Suprapubic skin (tissue), 4 donors: ENCODE measurements at regions not wholly inside any gene's neighbourhood (a gene's known extent, or its start where the extent isn't known, plus 50 kb on each side); places are given as distances from the start of the nearest gene placed in this dataset.

Experiments used
- DNase-seq, 2 donors: peaks; one replicate each; pipeline ENCODE4 v3.0.0-alpha.2; 2019; ENCODE audit warnings: low spot score in 2 of 2
- H3K27ac ChIP-seq: fragments of 200-600 bp; sonication (generic); one replicate; pipeline ENCODE4 v1.5.1; 2019
- H3K27me3 ChIP-seq: fragments of 200-600 bp; sonication (generic); one replicate; pipeline ENCODE4 v1.5.1; 2019
- H3K36me3 ChIP-seq: fragments of 200-600 bp; sonication (generic); one replicate; pipeline ENCODE4 v1.5.1; 2019
- H3K4me1 ChIP-seq: fragments of 200-600 bp; sonication (generic); one replicate; pipeline ENCODE4 v1.5.1; 2019
- H3K4me3 ChIP-seq: fragments of 200-600 bp; sonication (generic); one replicate; pipeline ENCODE4 v1.5.1; 2019; ENCODE audit warnings: mild to moderate bottlenecking
- H3K9me3 ChIP-seq: fragments of 200-600 bp; sonication (generic); one replicate; pipeline ENCODE4 v1.5.1; 2019
- EP300 ChIP-seq: sonication (generic); formaldehyde crosslinking; IDR thresholded peaks from one replicate; pipeline ENCODE4 v1.6.1; 2017; ENCODE audit warnings: antibody characterized with exemption
- POLR2A ChIP-seq, 2 donors: fragments of 450-650 bp; IDR thresholded peaks; one replicate each; pipeline ENCODE4 v1.6.1; 2017; ENCODE audit warnings: antibody characterized with exemption in 2 of 2, mild to moderate bottlenecking in 2 of 2, moderate library complexity in 2 of 2
- POLR2AphosphoS5 ChIP-seq, 3 donors: sonication (generic); formaldehyde crosslinking; IDR thresholded peaks; one replicate each; pipeline ENCODE4 v1.6.1; 2017; ENCODE audit warnings: antibody characterized with exemption in 3 of 3
- WGBS: methylation state at CpG from one replicate; pipeline ENCODE4 v1.1.5; 2018; 5-methylcytosine and 5-hydroxymethylcytosine counted together
- TF ChIP-seq, protein P1 (sequence below), 2 donors: fragments of 200-600 bp in 1 of 2; fragments of 450-650 bp in 1 of 2; sonication (generic) in 1 of 2; IDR thresholded peaks; one replicate each; pipeline ENCODE4 v1.5.1; 2016 to 2019; ENCODE audit warnings: antibody characterized with exemption in 2 of 2, mild to moderate bottlenecking in 1 of 2, moderate library complexity in 1 of 2

DNA sequence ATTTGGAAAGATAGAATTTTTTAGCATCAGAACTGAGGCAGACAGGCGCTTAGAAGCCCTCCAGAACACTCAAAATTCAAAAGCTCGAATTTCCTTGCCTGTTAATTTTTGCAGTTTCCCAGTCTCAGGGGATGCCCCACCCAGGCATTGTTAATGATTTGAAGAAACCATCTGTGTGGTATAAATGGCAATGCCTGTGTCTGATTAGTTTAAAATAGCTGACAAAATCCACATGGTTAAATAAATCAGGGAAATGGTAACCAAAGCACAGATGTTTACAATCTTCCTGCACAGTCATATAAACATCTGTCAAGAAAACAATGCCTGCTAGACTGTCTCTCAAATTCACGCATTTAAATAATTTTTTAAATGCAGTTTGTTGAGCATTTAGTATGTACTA lies 185.2 kb upstream of the RGMB start:
- peaks cover 2% of the 10 kb centered on the region for H3K4me1 ChIP-seq
- H3K4me3 ChIP-seq, result no peak overlapping the region
- H3K9me3 ChIP-seq, result no peaks in the 10 kb centered on the region
- no peak overlapping the region for H3K27ac ChIP-seq
- 51% methylated on average over 3 of the region's 3 CpGs for WGBS
- no peaks in the 10 kb centered on the region for H3K36me3 ChIP-seq
- no peak for DNase-seq
- TF ChIP-seq EP300, result no peak
- TF ChIP-seq POLR2AphosphoS5 (IDR thresholded peaks at IDR 0.05), result no peak
- TF ChIP-seq, protein P1, sequence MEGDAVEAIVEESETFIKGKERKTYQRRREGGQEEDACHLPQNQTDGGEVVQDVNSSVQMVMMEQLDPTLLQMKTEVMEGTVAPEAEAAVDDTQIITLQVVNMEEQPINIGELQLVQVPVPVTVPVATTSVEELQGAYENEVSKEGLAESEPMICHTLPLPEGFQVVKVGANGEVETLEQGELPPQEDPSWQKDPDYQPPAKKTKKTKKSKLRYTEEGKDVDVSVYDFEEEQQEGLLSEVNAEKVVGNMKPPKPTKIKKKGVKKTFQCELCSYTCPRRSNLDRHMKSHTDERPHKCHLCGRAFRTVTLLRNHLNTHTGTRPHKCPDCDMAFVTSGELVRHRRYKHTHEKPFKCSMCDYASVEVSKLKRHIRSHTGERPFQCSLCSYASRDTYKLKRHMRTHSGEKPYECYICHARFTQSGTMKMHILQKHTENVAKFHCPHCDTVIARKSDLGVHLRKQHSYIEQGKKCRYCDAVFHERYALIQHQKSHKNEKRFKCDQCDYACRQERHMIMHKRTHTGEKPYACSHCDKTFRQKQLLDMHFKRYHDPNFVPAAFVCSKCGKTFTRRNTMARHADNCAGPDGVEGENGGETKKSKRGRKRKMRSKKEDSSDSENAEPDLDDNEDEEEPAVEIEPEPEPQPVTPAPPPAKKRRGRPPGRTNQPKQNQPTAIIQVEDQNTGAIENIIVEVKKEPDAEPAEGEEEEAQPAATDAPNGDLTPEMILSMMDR (IDR thresholded peaks at IDR 0.05), result no peak
- no peaks in the 10 kb centered on the region for H3K27me3 ChIP-seq

DNA sequence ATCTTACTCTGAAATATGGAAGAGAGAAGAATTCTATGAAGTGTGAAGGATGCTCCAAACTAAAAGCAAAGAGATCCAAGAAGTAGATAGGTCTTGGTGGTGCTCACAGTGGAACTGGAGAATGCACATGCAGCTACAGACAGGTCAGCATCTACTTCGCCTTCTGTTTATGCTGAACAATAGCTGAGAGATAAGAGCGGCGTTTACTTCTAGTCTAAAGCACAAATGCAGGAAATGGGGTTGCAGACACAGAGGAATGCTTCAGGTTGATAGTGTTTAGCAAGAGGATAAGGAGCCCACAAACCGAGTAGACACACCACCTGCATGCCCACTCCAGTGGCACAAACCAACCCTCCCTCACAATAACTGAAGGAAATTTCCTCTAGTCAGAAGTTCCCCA lies 180.0 kb upstream of the RGMB start:
- TF ChIP-seq, protein P1 (IDR thresholded peaks at IDR 0.05), result no peak
- no peak for TF ChIP-seq POLR2A (IDR thresholded peaks at IDR 0.05)
- TF ChIP-seq POLR2AphosphoS5 (IDR thresholded peaks at IDR 0.05), result no peak
- TF ChIP-seq EP300, result no peak
- no peaks in the 10 kb centered on the region for H3K27me3 ChIP-seq
- H3K4me1 ChIP-seq, result peaks cover 2% of the 10 kb centered on the region
- WGBS, result 65% methylated on average over 4 of the region's 4 CpGs
- no peak for DNase-seq
- no peak overlapping the region for H3K4me3 ChIP-seq
- no peaks in the 10 kb centered on the region for H3K36me3 ChIP-seq
- H3K9me3 ChIP-seq, result no peaks in the 10 kb centered on the region
- H3K27ac ChIP-seq, result no peak overlapping the region

DNA sequence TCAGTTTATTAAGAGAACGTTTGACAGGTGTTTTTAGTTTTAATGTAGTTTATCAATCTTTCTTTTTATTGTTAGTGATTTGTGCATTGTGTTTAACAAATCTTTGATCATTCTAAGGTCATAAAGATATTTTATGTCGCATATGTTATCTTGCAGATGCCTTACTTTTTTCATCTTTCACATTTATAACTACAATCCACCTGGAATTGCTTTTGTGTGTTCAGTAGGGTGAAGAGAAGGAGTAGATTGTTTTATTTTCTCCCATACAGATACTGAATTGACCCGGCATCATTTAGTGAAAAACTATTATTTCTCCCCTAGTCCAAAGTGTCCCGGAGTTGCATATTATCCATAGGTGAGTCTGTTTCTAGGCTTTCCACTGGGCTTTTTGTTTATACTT lies 179.4 kb upstream of the RGMB start:
- no peaks in the 10 kb centered on the region for H3K9me3 ChIP-seq
- H3K36me3 ChIP-seq, result no peaks in the 10 kb centered on the region
- H3K4me3 ChIP-seq, result no peak overlapping the region
- no peaks in the 10 kb centered on the region for H3K27me3 ChIP-seq
- TF ChIP-seq EP300, result no peak
- TF ChIP-seq POLR2A (IDR thresholded peaks at IDR 0.05), result no peak
- TF ChIP-seq, protein P1 (IDR thresholded peaks at IDR 0.05), result no peak
- TF ChIP-seq POLR2AphosphoS5 (IDR thresholded peaks at IDR 0.05), result no peak
- 74% methylated on average over 4 of the region's 4 CpGs for WGBS
- no peaks in the 10 kb centered on the region for H3K4me1 ChIP-seq
- no peak for DNase-seq
- no peak overlapping the region for H3K27ac ChIP-seq

DNA sequence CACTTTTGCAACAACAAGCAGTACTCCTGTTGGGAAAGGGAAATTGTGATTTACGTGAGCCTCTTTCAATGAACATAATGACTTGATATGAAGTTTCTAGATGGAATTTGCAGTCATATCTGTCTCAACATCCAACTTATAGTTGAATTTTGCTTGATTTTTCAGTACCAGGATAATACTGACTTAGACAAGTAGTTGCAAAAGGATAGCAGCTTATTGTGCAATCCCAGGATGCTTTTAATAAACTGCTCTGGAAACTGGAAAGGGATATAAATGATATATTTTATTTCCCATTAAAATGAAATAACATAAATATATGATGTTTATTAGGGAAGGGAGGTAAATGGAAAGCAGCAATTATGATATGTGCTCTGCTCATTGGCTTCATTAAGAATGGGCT lies 174.4 kb upstream of the RGMB start:
- TF ChIP-seq POLR2A (IDR thresholded peaks at IDR 0.05), result no peak
- TF ChIP-seq EP300, result no peak
- TF ChIP-seq POLR2AphosphoS5 (IDR thresholded peaks at IDR 0.05), result no peak
- TF ChIP-seq, protein P1 (IDR thresholded peaks at IDR 0.05), result no peak
- 93% methylated on average over 1 of the region's 1 CpG for WGBS
- DNase-seq, result no peak

DNA sequence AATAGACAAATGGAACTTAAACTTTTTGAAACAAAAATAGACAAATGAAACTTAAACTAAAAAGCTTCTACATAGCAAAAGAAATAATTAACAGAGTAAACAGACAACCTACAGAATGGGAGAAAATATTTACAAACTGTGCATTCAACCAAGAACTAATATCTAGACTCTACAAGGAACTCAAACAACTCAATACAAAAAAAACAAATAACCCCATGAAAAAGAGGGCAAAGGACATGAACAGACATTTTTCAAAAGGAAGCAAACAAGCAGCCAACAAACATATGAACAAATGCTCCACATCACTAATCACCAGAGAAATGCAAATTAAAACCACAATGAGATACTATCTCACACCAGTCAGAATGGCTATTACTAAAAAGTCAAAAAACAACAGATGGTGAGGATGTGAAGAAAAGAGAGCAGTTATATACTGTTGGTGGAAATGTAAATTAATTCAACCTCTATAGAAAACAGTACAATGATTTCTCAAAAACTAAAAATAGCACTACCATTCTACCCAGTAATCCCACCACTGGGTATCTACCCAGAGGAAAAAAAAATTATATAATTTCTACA lies 170.8 kb upstream of the RGMB start:
- DNase-seq, result no peak
- no peaks in the 10 kb centered on the region for H3K36me3 ChIP-seq
- H3K4me1 ChIP-seq, result no peaks in the 10 kb centered on the region
- no peak for TF ChIP-seq POLR2A (IDR thresholded peaks at IDR 0.05)
- no peak for TF ChIP-seq POLR2AphosphoS5 (IDR thresholded peaks at IDR 0.05)
- TF ChIP-seq, protein P1 (IDR thresholded peaks at IDR 0.05), result no peak
- no peak for TF ChIP-seq EP300
- H3K27me3 ChIP-seq, result no peaks in the 10 kb centered on the region
- no peak overlapping the region for H3K4me3 ChIP-seq
- H3K27ac ChIP-seq, result no peak overlapping the region
- no peaks in the 10 kb centered on the region for H3K9me3 ChIP-seq

More for the DNA sequence above, 174.4 kb upstream of the RGMB start:
- Histone ChIP-seq H3K36me3 (no peaks in the 10 kb centered on the region), H3K27ac (no peak overlapping the region), H3K4me3 (no peak overlapping the region), H3K4me1 (no peaks in the 10 kb centered on the region), H3K9me3 (no peaks in the 10 kb centered on the region), H3K27me3 (no peaks in the 10 kb centered on the region)
